ENCODE measurements at regions not wholly inside any gene's neighbourhood (a gene's known extent, or its start where the extent isn't known, plus 50 kb on each side); places are given as distances from the start of the nearest gene placed in this dataset.

GRCh38 chr17:77086433-77087010, 54.2 kb upstream of the SEC14L1 start:
- H3K4me2 ChIP-seq, result peak overlapping the region; percentile 28
- Mint-ChIP-seq H3K27me3 (ENCODE audit: insufficient read depth, low read depth) (peaks cover 3% of the 10 kb centered on the region), H3K9me3 (no peaks in the 10 kb centered on the region), H3K4me1 (peaks cover 23% of the 10 kb centered on the region), H3K27ac (peak overlapping the region; percentile 64), H3K4me3 (no peak overlapping the region), H3K36me3 (peaks cover 3% of the 10 kb centered on the region)
- no peak overlapping the region for H3K27ac ChIP-seq
- no peak overlapping the region for H3K4me3 ChIP-seq
- no peaks in the 10 kb centered on the region for H3K9me3 ChIP-seq (ENCODE audit: low read depth)
- no peaks in the 10 kb centered on the region for H3K36me3 ChIP-seq
- no peaks in the 10 kb centered on the region for H3K4me1 ChIP-seq
- H3F3A ChIP-seq (ENCODE audit: low read depth), result peaks cover 7% of the 10 kb centered on the region
- peak; percentile 85 for DNase-seq (ENCODE audit: low spot score)
- H3K27me3 ChIP-seq, result no peaks in the 10 kb centered on the region
- no peak overlapping the region for H3K9ac ChIP-seq
- H4K20me1 ChIP-seq (ENCODE audit: low read depth), result no peaks in the 10 kb centered on the region
- peak overlapping the region; percentile 63 for H2AFZ ChIP-seq (replicated peaks)
- TF ChIP-seq EZH2 (IDR thresholded peaks at IDR 0.05) (no peak), CTCF (IDR thresholded peaks at IDR 0.05) (peak; percentile 93)
- peaks cover 26% of the 10 kb centered on the region for H3K79me2 ChIP-seq (ENCODE audit: low read depth)

- no peaks in the 10 kb centered on the region for H3K4me1 ChIP-seq
- H3K9ac ChIP-seq, result no peak overlapping the region
- H3K9me3 ChIP-seq (ENCODE audit: low read depth), result no peaks in the 10 kb centered on the region
- peaks cover 23% of the 10 kb centered on the region for H3K4me1 Mint-ChIP-seq
- no peak for DNase-seq (ENCODE audit: low spot score)
- no peak overlapping the region for H3K27ac ChIP-seq
- H3K4me2 ChIP-seq, result peak overlapping the region; percentile 89
- peaks cover 8% of the 10 kb centered on the region for H3K36me3 Mint-ChIP-seq
- H3F3A ChIP-seq (ENCODE audit: low read depth), result peaks cover 7% of the 10 kb centered on the region
- no peaks in the 10 kb centered on the region for H3K9me3 Mint-ChIP-seq
- peaks cover 34% of the 10 kb centered on the region for H3K79me2 ChIP-seq (ENCODE audit: low read depth)
- peak overlapping the region; percentile 96 for H3K27ac Mint-ChIP-seq
- peak overlapping the region; percentile 95 for H3K4me3 Mint-ChIP-seq
- H2AFZ ChIP-seq (replicated peaks), result peak overlapping the region; percentile 55
- peak overlapping the region; percentile 73 for H3K4me3 ChIP-seq
- no peaks in the 10 kb centered on the region for H3K36me3 ChIP-seq
- H3K27me3 ChIP-seq, result no peaks in the 10 kb centered on the region
- H4K20me1 ChIP-seq (ENCODE audit: low read depth), result no peaks in the 10 kb centered on the region
- peaks cover 3% of the 10 kb centered on the region for H3K27me3 Mint-ChIP-seq (ENCODE audit: insufficient read depth, low read depth)
- TF ChIP-seq EZH2phosphoT487 (IDR thresholded peaks at IDR 0.05) (no peak), EZH2 (IDR thresholded peaks at IDR 0.05) (no peak), CTCF (IDR thresholded peaks at IDR 0.05) (no peak)
Measured at GRCh38 chr17:77087650-77088454, 52.9 kb upstream of the SEC14L1 start.

- peak; percentile 76 for TF ChIP-seq CTCF (IDR thresholded peaks at IDR 0.05)
- TF ChIP-seq EZH2phosphoT487 (IDR thresholded peaks at IDR 0.05), result no peak
- no peak for TF ChIP-seq EZH2 (IDR thresholded peaks at IDR 0.05)
- Histone ChIP-seq H3K27me3 (no peaks in the 10 kb centered on the region), H3K9ac (peak overlapping the region; percentile 74), H3K4me3 (peak overlapping the region; percentile 73), H3K4me2 (peak overlapping the region; percentile 89), H3K27ac (peak overlapping the region; percentile 22), H2AFZ (replicated peaks) (peak overlapping the region; percentile 90), H3K79me2 (ENCODE audit: low read depth) (peaks cover 34% of the 10 kb centered on the region), H3F3A (ENCODE audit: low read depth) (peaks cover 7% of the 10 kb centered on the region), H3K4me1 (no peaks in the 10 kb centered on the region), H3K36me3 (no peaks in the 10 kb centered on the region), H3K9me3 (ENCODE audit: low read depth) (no peaks in the 10 kb centered on the region), H4K20me1 (ENCODE audit: low read depth) (no peaks in the 10 kb centered on the region)
- DNase-seq (ENCODE audit: low spot score), result peak; percentile 94
- peak overlapping the region; percentile 95 for H3K4me3 Mint-ChIP-seq
- peaks cover 23% of the 10 kb centered on the region for H3K4me1 Mint-ChIP-seq
- H3K27ac Mint-ChIP-seq, result peak overlapping the region; percentile 96
- H3K36me3 Mint-ChIP-seq, result peaks cover 14% of the 10 kb centered on the region
- peaks cover 3% of the 10 kb centered on the region for H3K27me3 Mint-ChIP-seq (ENCODE audit: insufficient read depth, low read depth)
- no peaks in the 10 kb centered on the region for H3K9me3 Mint-ChIP-seq
Measured at GRCh38 chr17:77088455-77089123, 52.2 kb upstream of the SEC14L1 start.

Data from neural progenitor cell (in vitro differentiated cells).